Spinal cord (tissue), 9 donors: ENCODE measurements at regions not wholly inside any gene's neighbourhood (a gene's known extent, or its start where the extent isn't known, plus 50 kb on each side); places are given as distances from the start of the nearest gene placed in this dataset.
"Not testable (repeated sequence)": the region's sequence is repeated elsewhere in the genome, so short reads cannot be mapped to it uniquely, and the experiment has no call there.

Source experiments
- DNase-seq, 6 donors: peaks; one replicate each; pipeline versions ENCODE4 v3.0.0 to v3.0.0-alpha.2; 2013 to 2015; ENCODE audit warnings: low spot score in 6 of 6, low read depth in 4 of 6
- H3K27ac ChIP-seq: one replicate; pipeline ENCODE4 v1.5.1; 2013; ENCODE audit warnings: low read depth, low read length, control low read depth
- H3K27me3 ChIP-seq: one replicate; pipeline ENCODE4 v1.6.1; 2013; ENCODE audit warnings: low read length; ENCODE audit not compliant: control insufficient read depth, insufficient read depth
- H3K36me3 ChIP-seq: one replicate; pipeline ENCODE4 v1.6.1; 2013; ENCODE audit warnings: low read length; ENCODE audit not compliant: control insufficient read depth, insufficient read depth
- H3K4me1 ChIP-seq: one replicate; pipeline ENCODE4 v1.6.1; 2013; ENCODE audit warnings: low read length; ENCODE audit not compliant: control insufficient read depth, insufficient read depth
- H3K4me3 ChIP-seq: one replicate; pipeline ENCODE4 v1.5.1; 2013; ENCODE audit warnings: low read depth, low read length, control low read depth
- H3K9me3 ChIP-seq: one replicate; pipeline ENCODE4 v1.6.1; 2013; ENCODE audit warnings: low read length; ENCODE audit not compliant: control insufficient read depth, insufficient read depth
- WGBS: methylation state at CpG from one replicate; pipeline ENCODE4 v1.1.5; 2013; ENCODE audit warnings: missing lambda C conversion rate; ENCODE audit not compliant: insufficient coverage; 5-methylcytosine and 5-hydroxymethylcytosine counted together
- donor health status: healthy.

- H3K9me3 ChIP-seq: no peaks in the 10 kb centered on the region
- H3K4me1 ChIP-seq: no peaks in the 10 kb centered on the region
- H3K36me3 ChIP-seq: no peaks in the 10 kb centered on the region
- DNase-seq: no peak
- WGBS: 88% methylated on average over 1 of the region's 3 CpGs
- no peaks in the 10 kb centered on the region for H3K27me3 ChIP-seq
- H3K4me3 ChIP-seq: no peak overlapping the region
- H3K27ac ChIP-seq: no peak overlapping the region
These were observed 96.3 kb upstream of the HPF1 start for GRCh38 chr4:169854090-169854489.

- no peak for DNase-seq
- no peaks in the 10 kb centered on the region for H3K4me1 ChIP-seq
- H3K9me3 ChIP-seq: no peaks in the 10 kb centered on the region
- no peaks in the 10 kb centered on the region for H3K36me3 ChIP-seq
- H3K27ac ChIP-seq: no peak overlapping the region
- no peak overlapping the region for H3K4me3 ChIP-seq
- no peaks in the 10 kb centered on the region for H3K27me3 ChIP-seq
These were observed 94.7 kb upstream of the HPF1 start for GRCh38 chr4:169852481-169852880.

GRCh38 chr4:169851750-169852149, 94.0 kb upstream of the HPF1 start:
- Histone ChIP-seq H3K4me3 (no peak overlapping the region), H3K27ac (no peak overlapping the region), H3K27me3 (no peaks in the 10 kb centered on the region), H3K9me3 (no peaks in the 10 kb centered on the region), H3K36me3 (no peaks in the 10 kb centered on the region), H3K4me1 (no peaks in the 10 kb centered on the region)
- WGBS: 100% methylated on average over 1 of the region's 3 CpGs
- no peak for DNase-seq

GRCh38 chr4:169849456-169849855, 91.7 kb upstream of the HPF1 start:
- no peak overlapping the region for H3K27ac ChIP-seq
- WGBS: no CpG with 5 or more reads among the region's 2 CpGs
- DNase-seq: no peak
- H3K4me3 ChIP-seq: no peak overlapping the region
- no peaks in the 10 kb centered on the region for H3K36me3 ChIP-seq
- H3K27me3 ChIP-seq: no peaks in the 10 kb centered on the region
- H3K9me3 ChIP-seq: no peaks in the 10 kb centered on the region
- no peaks in the 10 kb centered on the region for H3K4me1 ChIP-seq

- H3K4me3 ChIP-seq: no peak overlapping the region
- no peaks in the 10 kb centered on the region for H3K27me3 ChIP-seq
- H3K4me1 ChIP-seq: no peaks in the 10 kb centered on the region
- H3K27ac ChIP-seq: no peak overlapping the region
- H3K36me3 ChIP-seq: no peaks in the 10 kb centered on the region
- WGBS: 94% methylated on average over 4 of the region's 5 CpGs
- no peaks in the 10 kb centered on the region for H3K9me3 ChIP-seq
- no peak for DNase-seq
These were observed 90.3 kb upstream of the HPF1 start for GRCh38 chr4:169848018-169848417.

GRCh38 chr4:169847171-169847570, 89.4 kb upstream of the HPF1 start:
- Histone ChIP-seq H3K9me3 (no peaks in the 10 kb centered on the region), H3K27me3 (no peaks in the 10 kb centered on the region), H3K4me3 (no peak overlapping the region), H3K36me3 (no peaks in the 10 kb centered on the region), H3K4me1 (no peaks in the 10 kb centered on the region), H3K27ac (no peak overlapping the region)
- no peak for DNase-seq
- no CpG with 5 or more reads among the region's 3 CpGs for WGBS

GRCh38 chr4:169846396-169846795, 88.7 kb upstream of the HPF1 start:
- DNase-seq: no peak
- no CpG with 5 or more reads among the region's 2 CpGs for WGBS
- no peaks in the 10 kb centered on the region for H3K4me1 ChIP-seq
- no peaks in the 10 kb centered on the region for H3K36me3 ChIP-seq
- no peaks in the 10 kb centered on the region for H3K27me3 ChIP-seq
- no peak overlapping the region for H3K27ac ChIP-seq
- no peaks in the 10 kb centered on the region for H3K9me3 ChIP-seq
- H3K4me3 ChIP-seq: no peak overlapping the region

GRCh38 chr4:169841776-169842175, 84.0 kb upstream of the HPF1 start:
- 100% methylated on average over 1 of the region's 3 CpGs for WGBS
- Histone ChIP-seq H3K36me3 (no peaks in the 10 kb centered on the region), H3K27me3 (no peaks in the 10 kb centered on the region), H3K9me3 (no peaks in the 10 kb centered on the region), H3K4me1 (no peaks in the 10 kb centered on the region), H3K27ac (no peak overlapping the region), H3K4me3 (no peak overlapping the region)
- DNase-seq: no peak

GRCh38 chr4:169840554-169840953, 82.8 kb upstream of the HPF1 start:
- Histone ChIP-seq H3K9me3 (no peaks in the 10 kb centered on the region), H3K4me1 (no peaks in the 10 kb centered on the region), H3K27ac (no peak overlapping the region), H3K4me3 (no peak overlapping the region), H3K27me3 (no peaks in the 10 kb centered on the region), H3K36me3 (no peaks in the 10 kb centered on the region)
- DNase-seq: no peak
- 81% methylated on average over 3 of the region's 3 CpGs for WGBS

GRCh38 chr4:169828329-169828728, 70.6 kb upstream of the HPF1 start:
- H3K4me1 ChIP-seq, DNase-seq, H3K4me3 ChIP-seq, H3K9me3 ChIP-seq, H3K27me3 ChIP-seq, H3K36me3 ChIP-seq, H3K27ac ChIP-seq: not testable (repeated sequence)
- whole genome bisulfite sequencing: 94% methylated on average over 20 of the region's 29 CpGs
